NCI-H510A treated with DMSO at 0.1 percent for 48 hours (cell line): ENCODE measurements at regions not wholly inside any gene's neighbourhood (a gene's known extent, or its start where the extent isn't known, plus 50 kb on each side); places are given as distances from the start of the nearest gene placed in this dataset.
"Not testable (repeated sequence)": the region's sequence is repeated elsewhere in the genome, so short reads cannot be mapped to it uniquely, and the experiment has no call there.

Source experiments
- DNase-seq: peaks from one replicate; lab custom pipeline; 2025; lab: John Stamatoyannopoulos, UW

GRCh38 chr22:22057617-22058378 is 75.2 kb upstream of the TOP3B start:
- DNase-seq, result no peak

GRCh38 chr22:22056809-22057594 is 74.4 kb upstream of the TOP3B start:
- peak; percentile 26 for DNase-seq

GRCh38 chr22:22052548-22053139 is 70.1 kb upstream of the TOP3B start:
- not testable (repeated sequence) for DNase-seq

- DNase-seq, result not testable (repeated sequence)
Measured at GRCh38 chr22:22051032-22051431, 68.4 kb upstream of the TOP3B start.

- DNase-seq, result no peak
Measured at GRCh38 chr22:22050141-22050775, 67.7 kb upstream of the TOP3B start.

GRCh38 chr22:22049684-22050083 is 67.1 kb upstream of the TOP3B start:
- DNase-seq, result no peak

GRCh38 chr22:22048981-22049531 is 66.5 kb upstream of the TOP3B start:
- DNase-seq, result no peak

GRCh38 chr22:22048318-22048942 is 65.8 kb upstream of the TOP3B start:
- DNase-seq, result no peak

- no peak for DNase-seq
Measured at GRCh38 chr22:22047776-22048175, 65.2 kb upstream of the TOP3B start.

GRCh38 chr22:22047266-22047665 is 64.7 kb upstream of the TOP3B start:
- DNase-seq, result no peak

GRCh38 chr22:22046370-22046769 is 63.8 kb upstream of the TOP3B start:
- DNase-seq, result no peak

- DNase-seq, result no peak
Measured at GRCh38 chr22:22045571-22046335, 63.2 kb upstream of the TOP3B start.

- DNase-seq, result no peak
Measured at GRCh38 chr22:22044153-22044552, 61.6 kb upstream of the TOP3B start.

GRCh38 chr22:22043296-22044078 is 60.9 kb upstream of the TOP3B start:
- no peak for DNase-seq

GRCh38 chr22:22042599-22043295 is 60.2 kb upstream of the TOP3B start:
- no peak for DNase-seq

GRCh38 chr22:22042009-22042408 is 59.4 kb upstream of the TOP3B start:
- no peak for DNase-seq

GRCh38 chr22:22040908-22041307 is 58.3 kb upstream of the TOP3B start:
- DNase-seq, result no peak

- no peak for DNase-seq
Measured at GRCh38 chr22:22040472-22040871, 57.9 kb upstream of the TOP3B start.

- no peak for DNase-seq
Measured at GRCh38 chr22:22039286-22040074, 56.9 kb upstream of the TOP3B start.
